SIG-M5 treated with dmso at 0.1 percent for 504 hours (cell line): ENCODE measurements at regions not wholly inside any gene's neighbourhood (a gene's known extent, or its start where the extent isn't known, plus 50 kb on each side); places are given as distances from the start of the nearest gene placed in this dataset.
"Not testable (repeated sequence)": the region's sequence is repeated elsewhere in the genome, so short reads cannot be mapped to it uniquely, and the experiment has no call there.

Experiments used
- DNase-seq: peaks from one replicate; lab custom pipeline; 2025; ENCODE audit not compliant: unreplicated experiment; lab: John Stamatoyannopoulos, UW

- no peak for DNase-seq
Measured at GRCh38 chr4:175033162-175033561, 115.0 kb downstream of the ADAM29 start.

GRCh38 chr4:175034007-175034406, 115.8 kb downstream of the ADAM29 start:
- no peak for DNase-seq

- DNase-seq = no peak
Measured at GRCh38 chr4:175034986-175035705, 117.0 kb downstream of the ADAM29 start.

- no peak for DNase-seq
Measured at GRCh38 chr4:175035905-175036304, 117.7 kb downstream of the ADAM29 start.

- no peak for DNase-seq
Measured at GRCh38 chr4:175048111-175048784, 130.1 kb downstream of the ADAM29 start.

- DNase-seq = no peak
Measured at GRCh38 chr4:175048906-175049305, 130.7 kb downstream of the ADAM29 start.

GRCh38 chr4:175051974-175052373, 133.8 kb downstream of the ADAM29 start:
- no peak for DNase-seq

GRCh38 chr4:175054980-175055379, 136.8 kb downstream of the ADAM29 start:
- DNase-seq = no peak

GRCh38 chr4:175062183-175062592, 144.0 kb downstream of the ADAM29 start:
- DNase-seq = no peak

GRCh38 chr4:175065228-175065627, 147.1 kb downstream of the ADAM29 start:
- DNase-seq = no peak

- DNase-seq = no peak
Measured at GRCh38 chr4:175066923-175067627, 148.9 kb downstream of the ADAM29 start.

GRCh38 chr4:175068266-175068665, 150.1 kb downstream of the ADAM29 start:
- DNase-seq = no peak

GRCh38 chr4:175070444-175070843, 152.3 kb downstream of the ADAM29 start:
- DNase-seq = no peak

GRCh38 chr4:175071123-175071522, 153.0 kb downstream of the ADAM29 start:
- no peak for DNase-seq

- no peak for DNase-seq
Measured at GRCh38 chr4:175087145-175087544, 169.0 kb downstream of the ADAM29 start.

- no peak for DNase-seq
Measured at GRCh38 chr4:175090116-175090515, 172.0 kb downstream of the ADAM29 start.

- DNase-seq = no peak
Measured at GRCh38 chr4:175091649-175092048, 173.5 kb downstream of the ADAM29 start.

- DNase-seq = no peak
Measured at GRCh38 chr4:175092114-175092513, 174.0 kb downstream of the ADAM29 start.

GRCh38 chr4:175093055-175093454, 174.9 kb downstream of the ADAM29 start:
- not testable (repeated sequence) for DNase-seq

- no peak for DNase-seq
Measured at GRCh38 chr4:175103403-175103802, 185.2 kb downstream of the ADAM29 start.

GRCh38 chr4:175106301-175106700, 188.1 kb downstream of the ADAM29 start:
- DNase-seq = no peak

GRCh38 chr4:175109933-175110332, 191.8 kb downstream of the ADAM29 start:
- DNase-seq = no peak
